ENCODE measurements at regions not wholly inside any gene's neighbourhood (a gene's known extent, or its start where the extent isn't known, plus 50 kb on each side); places are given as distances from the start of the nearest gene placed in this dataset.

DNA sequence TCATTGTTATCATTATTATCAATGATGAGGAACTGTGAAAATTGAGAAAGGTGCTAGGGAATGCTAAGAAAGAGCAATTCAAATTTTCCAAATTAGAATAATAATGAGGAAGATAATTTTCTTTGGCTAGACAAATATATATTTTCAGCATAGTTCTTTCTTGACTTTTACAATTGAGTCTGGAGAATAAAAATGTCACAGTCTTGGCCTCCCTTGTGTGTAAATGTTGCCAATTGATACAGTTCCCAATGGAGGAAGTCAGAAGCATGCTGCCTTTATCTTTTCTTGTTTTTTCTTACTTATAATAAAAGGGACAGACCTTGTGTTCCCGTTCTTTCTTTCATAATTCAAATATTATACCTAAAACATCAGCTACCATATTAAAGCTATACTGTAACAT, 774.4 kb downstream of the SI start:
- TF ChIP-seq, protein P1, sequence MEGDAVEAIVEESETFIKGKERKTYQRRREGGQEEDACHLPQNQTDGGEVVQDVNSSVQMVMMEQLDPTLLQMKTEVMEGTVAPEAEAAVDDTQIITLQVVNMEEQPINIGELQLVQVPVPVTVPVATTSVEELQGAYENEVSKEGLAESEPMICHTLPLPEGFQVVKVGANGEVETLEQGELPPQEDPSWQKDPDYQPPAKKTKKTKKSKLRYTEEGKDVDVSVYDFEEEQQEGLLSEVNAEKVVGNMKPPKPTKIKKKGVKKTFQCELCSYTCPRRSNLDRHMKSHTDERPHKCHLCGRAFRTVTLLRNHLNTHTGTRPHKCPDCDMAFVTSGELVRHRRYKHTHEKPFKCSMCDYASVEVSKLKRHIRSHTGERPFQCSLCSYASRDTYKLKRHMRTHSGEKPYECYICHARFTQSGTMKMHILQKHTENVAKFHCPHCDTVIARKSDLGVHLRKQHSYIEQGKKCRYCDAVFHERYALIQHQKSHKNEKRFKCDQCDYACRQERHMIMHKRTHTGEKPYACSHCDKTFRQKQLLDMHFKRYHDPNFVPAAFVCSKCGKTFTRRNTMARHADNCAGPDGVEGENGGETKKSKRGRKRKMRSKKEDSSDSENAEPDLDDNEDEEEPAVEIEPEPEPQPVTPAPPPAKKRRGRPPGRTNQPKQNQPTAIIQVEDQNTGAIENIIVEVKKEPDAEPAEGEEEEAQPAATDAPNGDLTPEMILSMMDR (IDR thresholded peaks at IDR 0.05 in 4 of 5, conservative IDR thresholded peaks at IDR 0.05 in 1 of 5) = no peak
- no peak for TF ChIP-seq POLR2A (IDR thresholded peaks at IDR 0.05)

Data from gastrocnemius medialis (tissue), 4 donors.